HepG2 (cell line): ENCODE measurements at regions not wholly inside any gene's neighbourhood (a gene's known extent, or its start where the extent isn't known, plus 50 kb on each side); places are given as distances from the start of the nearest gene placed in this dataset.

Experiments
- CEBPB ChIP-seq: IDR thresholded peaks from 2 replicates; pipeline ENCODE4 v1.6.1; 2011; ENCODE audit warnings: low read depth, low read length, improper control_type of control experiment, borderline replicate concordance
- HNRNPL ChIP-seq: fragments of 200-400 bp; formaldehyde crosslinking; IDR thresholded peaks from 2 replicates; pipeline ENCODE4 v1.6.1; 2017; ENCODE audit warnings: mild to moderate bottlenecking, low read depth, low read length
- JDP2 ChIP-seq: sonication (generic); formaldehyde crosslinking; IDR thresholded peaks from 2 replicates; pipeline ENCODE4 v1.8.1; 2022; ENCODE audit warnings: missing genetic modification reagents, borderline replicate concordance
- SP140L ChIP-seq: sonication (generic); formaldehyde crosslinking; IDR thresholded peaks from 2 replicates; pipeline ENCODE4 v1.4.0; 2020; ENCODE audit warnings: missing genetic modification reagents, borderline replicate concordance
- ZFYVE20 ChIP-seq: sonication (generic); formaldehyde crosslinking; IDR thresholded peaks from 2 replicates; pipeline ENCODE4 v1.8.0; 2023; ENCODE audit warnings: low read depth, mild to moderate bottlenecking, moderate library complexity, missing genetic modification reagents, borderline replicate concordance
- ZNF24 ChIP-seq: fragments of 450-650 bp; IDR thresholded peaks from 2 replicates; pipeline ENCODE4 v1.6.1; 2017; ENCODE audit warnings: antibody characterized with exemption, mild to moderate bottlenecking
- TF ChIP-seq, protein P1 (sequence below): IDR thresholded peaks from 2 replicates; pipeline ENCODE4 v1.6.1; 2016; ENCODE audit warnings: mild to moderate bottlenecking
- TF ChIP-seq, protein P2 (sequence below): sonication (generic); formaldehyde crosslinking; IDR thresholded peaks from 2 replicates; pipeline ENCODE4 v1.5.1; 2020; ENCODE audit warnings: missing genetic modification reagents, mild to moderate bottlenecking, borderline replicate concordance
- TF ChIP-seq, protein P3 (sequence below): sonication (generic); formaldehyde crosslinking; IDR thresholded peaks from 2 replicates; pipeline ENCODE4 v1.5.0; 2020; ENCODE audit warnings: mild to moderate bottlenecking, missing genetic modification reagents, moderate library complexity
- TF ChIP-seq, protein P4 (sequence below): sonication (generic); formaldehyde crosslinking; IDR thresholded peaks from 2 replicates; pipeline ENCODE4 v1.4.0; 2020; ENCODE audit warnings: mild to moderate bottlenecking, missing genetic modification reagents

DNA sequence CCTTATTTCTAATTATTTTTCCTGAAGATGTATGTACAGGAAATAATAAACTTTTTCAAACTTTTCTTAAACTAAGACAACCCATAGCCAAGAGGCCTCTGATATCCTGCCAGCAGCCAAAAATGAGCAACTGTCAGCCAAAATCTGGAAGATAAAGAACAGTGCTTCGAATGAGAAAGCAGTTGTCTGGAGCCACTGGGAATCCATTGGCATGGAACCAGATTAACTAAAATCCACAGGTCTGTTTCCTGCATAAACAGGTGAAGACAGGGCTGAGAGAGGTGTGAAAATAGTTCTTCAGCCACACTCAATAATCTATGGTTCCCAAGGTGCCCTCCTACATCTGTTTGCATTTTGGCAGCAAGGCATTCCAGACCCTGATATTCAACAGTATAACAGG, 1076.7 kb upstream of the PIK3C3 start:
- TF ChIP-seq, protein P1, sequence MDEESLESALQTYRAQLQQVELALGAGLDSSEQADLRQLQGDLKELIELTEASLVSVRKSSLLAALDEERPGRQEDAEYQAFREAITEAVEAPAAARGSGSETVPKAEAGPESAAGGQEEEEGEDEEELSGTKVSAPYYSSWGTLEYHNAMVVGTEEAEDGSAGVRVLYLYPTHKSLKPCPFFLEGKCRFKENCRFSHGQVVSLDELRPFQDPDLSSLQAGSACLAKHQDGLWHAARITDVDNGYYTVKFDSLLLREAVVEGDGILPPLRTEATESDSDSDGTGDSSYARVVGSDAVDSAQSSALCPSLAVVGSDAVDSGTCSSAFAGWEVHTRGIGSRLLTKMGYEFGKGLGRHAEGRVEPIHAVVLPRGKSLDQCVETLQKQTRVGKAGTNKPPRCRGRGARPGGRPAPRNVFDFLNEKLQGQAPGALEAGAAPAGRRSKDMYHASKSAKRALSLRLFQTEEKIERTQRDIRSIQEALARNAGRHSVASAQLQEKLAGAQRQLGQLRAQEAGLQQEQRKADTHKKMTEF (CRISPR knock-in tag): no peak
- TF ChIP-seq ZFYVE20 (CRISPR knock-in tag): no peak
- TF ChIP-seq CEBPB: no peak
- TF ChIP-seq JDP2 (CRISPR knock-in tag): no peak
- no peak for TF ChIP-seq HNRNPL
- TF ChIP-seq ZNF24: no peak
- TF ChIP-seq, protein P2, sequence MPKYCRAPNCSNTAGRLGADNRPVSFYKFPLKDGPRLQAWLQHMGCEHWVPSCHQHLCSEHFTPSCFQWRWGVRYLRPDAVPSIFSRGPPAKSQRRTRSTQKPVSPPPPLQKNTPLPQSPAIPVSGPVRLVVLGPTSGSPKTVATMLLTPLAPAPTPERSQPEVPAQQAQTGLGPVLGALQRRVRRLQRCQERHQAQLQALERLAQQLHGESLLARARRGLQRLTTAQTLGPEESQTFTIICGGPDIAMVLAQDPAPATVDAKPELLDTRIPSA: no peak
- TF ChIP-seq SP140L (CRISPR knock-in tag): no peak
- TF ChIP-seq, protein P3, sequence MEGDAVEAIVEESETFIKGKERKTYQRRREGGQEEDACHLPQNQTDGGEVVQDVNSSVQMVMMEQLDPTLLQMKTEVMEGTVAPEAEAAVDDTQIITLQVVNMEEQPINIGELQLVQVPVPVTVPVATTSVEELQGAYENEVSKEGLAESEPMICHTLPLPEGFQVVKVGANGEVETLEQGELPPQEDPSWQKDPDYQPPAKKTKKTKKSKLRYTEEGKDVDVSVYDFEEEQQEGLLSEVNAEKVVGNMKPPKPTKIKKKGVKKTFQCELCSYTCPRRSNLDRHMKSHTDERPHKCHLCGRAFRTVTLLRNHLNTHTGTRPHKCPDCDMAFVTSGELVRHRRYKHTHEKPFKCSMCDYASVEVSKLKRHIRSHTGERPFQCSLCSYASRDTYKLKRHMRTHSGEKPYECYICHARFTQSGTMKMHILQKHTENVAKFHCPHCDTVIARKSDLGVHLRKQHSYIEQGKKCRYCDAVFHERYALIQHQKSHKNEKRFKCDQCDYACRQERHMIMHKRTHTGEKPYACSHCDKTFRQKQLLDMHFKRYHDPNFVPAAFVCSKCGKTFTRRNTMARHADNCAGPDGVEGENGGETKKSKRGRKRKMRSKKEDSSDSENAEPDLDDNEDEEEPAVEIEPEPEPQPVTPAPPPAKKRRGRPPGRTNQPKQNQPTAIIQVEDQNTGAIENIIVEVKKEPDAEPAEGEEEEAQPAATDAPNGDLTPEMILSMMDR (CRISPR knock-in tag): no peak
- TF ChIP-seq, protein P4, sequence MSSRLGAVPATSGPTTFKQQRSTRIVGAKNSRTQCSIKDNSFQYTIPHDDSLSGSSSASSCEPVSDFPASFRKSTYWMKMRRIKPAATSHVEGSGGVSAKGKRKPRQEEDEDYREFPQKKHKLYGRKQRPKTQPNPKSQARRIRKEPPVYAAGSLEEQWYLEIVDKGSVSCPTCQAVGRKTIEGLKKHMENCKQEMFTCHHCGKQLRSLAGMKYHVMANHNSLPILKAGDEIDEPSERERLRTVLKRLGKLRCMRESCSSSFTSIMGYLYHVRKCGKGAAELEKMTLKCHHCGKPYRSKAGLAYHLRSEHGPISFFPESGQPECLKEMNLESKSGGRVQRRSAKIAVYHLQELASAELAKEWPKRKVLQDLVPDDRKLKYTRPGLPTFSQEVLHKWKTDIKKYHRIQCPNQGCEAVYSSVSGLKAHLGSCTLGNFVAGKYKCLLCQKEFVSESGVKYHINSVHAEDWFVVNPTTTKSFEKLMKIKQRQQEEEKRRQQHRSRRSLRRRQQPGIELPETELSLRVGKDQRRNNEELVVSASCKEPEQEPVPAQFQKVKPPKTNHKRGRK (CRISPR knock-in tag): no peak
